ENCODE measurements at regions not wholly inside any gene's neighbourhood (a gene's known extent, or its start where the extent isn't known, plus 50 kb on each side); places are given as distances from the start of the nearest gene placed in this dataset.

- DNase-seq (ENCODE audit: low spot score): peak; percentile 29
Observed at GRCh38 chr13:47337781-47338507, 441.1 kb upstream of the HTR2A start.

GRCh38 chr13:47334173-47334572 is 437.3 kb upstream of the HTR2A start:
- DNase-seq (ENCODE audit: low spot score): peak; percentile 78

- DNase-seq (ENCODE audit: low spot score): peak; percentile 60
Observed at GRCh38 chr13:47332149-47332548, 435.3 kb upstream of the HTR2A start.

- no peak for DNase-seq (ENCODE audit: low spot score)
Observed at GRCh38 chr13:47330031-47330430, 433.2 kb upstream of the HTR2A start.

- DNase-seq (ENCODE audit: low spot score): no peak
Observed at GRCh38 chr13:47327861-47328260, 431.0 kb upstream of the HTR2A start.

- no peak for DNase-seq (ENCODE audit: low spot score)
Observed at GRCh38 chr13:47326061-47326460, 429.2 kb upstream of the HTR2A start.

- DNase-seq (ENCODE audit: low spot score): no peak
Observed at GRCh38 chr13:47317356-47317755, 420.5 kb upstream of the HTR2A start.

DNA sequence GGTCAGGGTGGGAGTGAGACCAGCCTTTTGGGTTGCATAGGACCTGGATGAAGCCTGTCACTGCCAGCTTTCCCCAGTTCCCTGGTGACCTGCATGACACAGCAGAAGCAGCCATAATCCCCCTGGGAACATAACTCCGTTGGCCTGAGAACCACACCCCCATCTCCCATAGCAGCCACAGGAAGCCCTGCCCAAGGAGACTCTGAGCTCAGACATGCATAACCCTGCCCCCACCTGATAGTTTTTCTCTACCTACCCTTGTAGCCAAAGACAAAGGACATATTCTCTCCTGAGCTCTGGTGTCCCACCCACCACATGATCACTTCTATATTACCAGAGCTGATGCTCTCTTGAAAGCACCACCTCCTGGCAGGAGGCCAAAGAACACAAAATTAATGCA is 413.5 kb upstream of the HTR2A start:
- no peak for DNase-seq (ENCODE audit: low spot score)

GRCh38 chr13:47306991-47307390 is 410.1 kb upstream of the HTR2A start:
- DNase-seq (ENCODE audit: low spot score): no peak

GRCh38 chr13:47303626-47304025 is 406.8 kb upstream of the HTR2A start:
- DNase-seq (ENCODE audit: low spot score): no peak

GRCh38 chr13:47299304-47299703 is 402.5 kb upstream of the HTR2A start:
- DNase-seq (ENCODE audit: low spot score): no peak

- peak; percentile 63 for DNase-seq (ENCODE audit: low spot score)
Observed at GRCh38 chr13:47298506-47298905, 401.7 kb upstream of the HTR2A start.

DNA sequence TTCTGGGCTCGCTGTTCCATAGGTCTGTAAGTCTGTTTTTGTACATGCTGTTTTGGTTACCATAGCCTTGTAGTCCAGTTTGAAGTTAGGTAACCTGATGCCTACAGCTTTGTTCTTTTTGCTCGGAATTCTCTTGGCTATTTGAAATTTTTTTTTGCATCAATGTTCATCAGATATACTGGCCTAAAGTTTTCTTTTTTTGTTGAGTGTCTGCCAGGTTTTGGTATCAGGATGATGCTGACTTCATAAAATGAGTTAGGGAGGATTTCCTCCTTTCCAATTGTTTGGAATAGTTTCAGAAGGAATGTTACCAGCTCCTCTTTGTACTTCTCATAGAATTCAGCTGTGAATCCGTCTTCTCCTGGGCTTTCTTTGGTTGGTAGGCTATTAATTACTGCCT is 397.8 kb upstream of the HTR2A start:
- DNase-seq (ENCODE audit: low spot score): no peak

DNA sequence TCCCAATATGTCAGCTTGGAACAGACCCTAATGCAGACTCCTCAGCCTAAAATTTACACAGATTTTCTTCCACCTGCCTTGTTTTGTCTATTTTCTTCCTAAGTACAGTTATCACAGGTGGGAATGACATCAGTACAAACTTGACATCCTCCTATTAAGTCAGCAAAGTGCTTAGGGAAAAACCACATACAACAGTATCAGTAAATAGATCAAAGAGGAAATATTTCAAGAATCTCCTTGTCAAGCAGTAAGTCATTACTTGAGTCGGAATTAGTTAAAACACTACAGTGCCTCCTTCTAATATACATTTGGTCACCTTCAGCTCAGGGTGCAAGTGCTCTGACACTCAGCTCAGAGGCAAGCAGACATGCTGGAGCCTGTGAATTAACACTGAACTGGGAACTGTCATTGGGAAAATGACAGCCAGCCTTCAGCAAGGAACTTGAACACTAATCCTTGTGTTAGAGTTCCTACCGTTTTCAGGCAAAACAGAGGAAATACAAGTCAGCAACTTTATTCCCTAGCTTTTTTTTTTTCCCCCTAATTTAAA is 394.3 kb upstream of the HTR2A start:
- DNase-seq (ENCODE audit: low spot score): peak; percentile 11

DNA sequence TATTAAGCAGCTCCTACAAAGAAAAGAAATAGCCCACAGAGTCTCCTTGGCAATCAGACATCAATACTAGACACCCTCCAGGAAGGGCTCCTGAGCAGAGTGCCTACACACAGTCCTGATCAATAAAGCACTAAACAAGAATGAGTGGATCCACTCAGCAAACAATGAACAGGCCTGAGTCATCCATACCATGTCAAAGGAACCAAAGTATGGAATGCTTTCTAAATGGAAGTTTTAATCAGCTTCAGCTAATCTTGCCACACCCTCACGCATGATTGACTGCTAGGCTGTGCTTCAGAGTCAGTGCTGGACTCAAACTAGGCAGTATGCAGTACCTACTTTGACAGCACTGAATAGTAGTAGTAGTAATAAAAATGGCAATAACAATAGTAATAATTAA is 392.7 kb upstream of the HTR2A start:
- DNase-seq (ENCODE audit: low spot score): no peak

- no peak for DNase-seq (ENCODE audit: low spot score)
Observed at GRCh38 chr13:47288546-47288945, 391.7 kb upstream of the HTR2A start.

GRCh38 chr13:47287291-47287751 is 390.5 kb upstream of the HTR2A start:
- DNase-seq (ENCODE audit: low spot score): peak; percentile 29

GRCh38 chr13:47281991-47282390 is 385.1 kb upstream of the HTR2A start:
- no peak for DNase-seq (ENCODE audit: low spot score)

- no peak for DNase-seq (ENCODE audit: low spot score)
Observed at GRCh38 chr13:47279920-47280319, 383.1 kb upstream of the HTR2A start.

DNA sequence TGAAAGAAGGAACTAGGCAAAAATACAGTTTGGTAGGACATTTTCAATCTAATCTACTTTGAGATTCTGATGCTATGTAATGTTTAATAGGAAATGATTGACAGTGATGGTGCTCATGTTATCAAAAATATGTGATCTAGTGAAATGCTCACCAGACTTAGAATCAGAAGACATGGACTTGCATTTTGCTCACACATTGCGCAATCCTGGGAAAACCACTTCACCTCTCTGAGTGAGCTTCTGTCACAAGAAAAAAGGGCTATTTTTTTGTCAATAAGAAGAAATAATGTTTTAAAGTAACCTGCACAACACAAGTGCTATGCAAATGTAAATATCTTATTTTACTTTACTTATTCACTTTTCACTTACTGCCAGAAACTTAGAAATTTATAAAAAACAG is 380.9 kb upstream of the HTR2A start:
- no peak for DNase-seq (ENCODE audit: low spot score)

DNA sequence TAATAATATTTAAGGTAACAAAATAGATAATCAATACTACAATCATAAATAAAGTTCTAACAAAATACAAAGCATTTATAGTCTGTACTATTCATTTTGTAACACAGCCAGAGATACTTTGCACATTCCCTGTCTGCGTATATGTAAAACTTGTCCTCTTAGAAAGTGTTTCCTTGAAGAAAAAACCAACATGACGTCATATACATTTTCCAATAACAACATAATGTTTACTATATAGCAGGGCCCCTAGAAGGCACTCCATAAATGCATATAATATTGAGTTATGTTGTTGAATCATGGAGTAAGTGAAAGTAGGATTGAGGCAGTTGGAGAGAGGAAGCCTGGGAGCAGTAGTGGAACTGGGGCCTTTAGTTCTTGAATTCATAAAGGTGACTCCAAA is 371.4 kb upstream of the HTR2A start:
- no peak for DNase-seq (ENCODE audit: low spot score)

DNA sequence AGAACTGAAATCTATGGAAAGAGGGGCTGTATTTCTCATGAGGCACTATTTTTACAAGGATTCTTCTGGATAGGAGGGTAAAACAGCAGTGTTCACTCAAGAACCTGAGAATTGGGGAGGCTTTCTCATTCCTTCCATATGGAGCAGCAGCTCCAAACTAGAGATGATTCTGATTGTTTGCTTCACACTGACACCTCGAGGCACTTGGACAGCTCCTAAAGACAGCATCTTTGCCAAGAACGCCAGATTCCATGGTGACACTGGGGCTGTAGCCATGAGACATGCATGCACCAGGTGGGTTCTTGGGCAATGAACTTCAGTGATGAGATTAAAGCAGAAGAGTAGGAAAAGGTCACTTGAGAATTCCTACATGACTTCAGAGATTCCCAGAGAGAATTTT is 361.5 kb upstream of the HTR2A start:
- DNase-seq (ENCODE audit: low spot score): no peak

GRCh38 chr13:47256618-47257017 is 359.8 kb upstream of the HTR2A start:
- DNase-seq (ENCODE audit: low spot score): peak; percentile 74

DNA sequence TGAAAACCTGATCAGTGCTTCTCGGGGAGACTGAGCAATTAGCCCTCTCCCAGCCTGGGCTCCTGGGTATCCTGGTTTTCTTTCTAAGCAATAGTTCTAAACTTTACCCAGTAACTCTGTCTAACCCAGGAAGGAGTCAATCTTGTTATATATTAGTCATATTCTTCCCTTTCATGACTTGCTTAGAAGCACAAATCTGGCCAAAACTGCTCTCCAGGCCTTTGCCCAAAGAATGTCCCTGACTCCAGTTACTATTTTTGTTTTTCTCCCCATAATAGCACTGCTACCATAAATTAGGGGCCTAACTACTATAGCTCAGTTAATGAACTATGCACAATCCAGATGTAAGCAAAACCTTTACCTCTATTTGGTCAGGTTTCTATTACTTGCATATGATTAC is 355.8 kb upstream of the HTR2A start:
- DNase-seq (ENCODE audit: low spot score): no peak
